Astrocyte of the spinal cord (primary cell): ENCODE measurements at regions not wholly inside any gene's neighbourhood (a gene's known extent, or its start where the extent isn't known, plus 50 kb on each side); places are given as distances from the start of the nearest gene placed in this dataset.
A peak's percentile ranks its signal among the peaks of the same experiment; 100 is the strongest.

Experiments
- DNase-seq: peaks from one replicate; pipeline ENCODE4 v3.0.0; 2011; ENCODE audit warnings: low read depth, low spot score
- H3K4me3 ChIP-seq: 2 replicates; pipeline ENCODE4 v1.5.1; 2011; ENCODE audit warnings: low read depth, mild to moderate bottlenecking, low read length, moderate library complexity
- in situ Hi-C: cut with HindIII; loops from 2 replicates; pipeline ENCODE4 v1.10.0; 2017; ENCODE audit warnings: low sequenced_read_pairs
- TF ChIP-seq, protein P1 (sequence below): IDR thresholded peaks from 2 replicates; pipeline ENCODE4 v1.5.1; 2012; ENCODE audit warnings: low read depth, mild to moderate bottlenecking, low read length, inconsistent platforms

DNA sequence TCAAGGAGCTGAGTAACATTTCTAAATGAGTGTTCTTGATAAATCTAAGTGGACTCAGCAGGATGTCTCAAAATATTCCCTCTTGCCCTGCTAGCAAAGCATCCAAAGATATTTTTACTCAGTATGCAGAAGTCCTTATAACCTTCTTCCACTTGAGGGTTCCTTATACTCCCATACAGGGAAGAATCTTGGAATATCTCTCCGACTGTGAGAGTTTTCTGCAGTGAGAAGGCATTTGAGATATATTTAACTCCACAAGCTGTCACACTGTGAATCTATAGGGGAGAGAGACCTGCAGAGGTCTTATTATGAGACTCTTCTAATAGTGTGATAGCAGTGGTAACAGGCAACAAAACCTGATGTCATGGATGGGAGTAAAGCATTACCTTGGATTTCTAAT lies 1034.5 kb upstream of the PABPC4L start:
- TF ChIP-seq, protein P1, sequence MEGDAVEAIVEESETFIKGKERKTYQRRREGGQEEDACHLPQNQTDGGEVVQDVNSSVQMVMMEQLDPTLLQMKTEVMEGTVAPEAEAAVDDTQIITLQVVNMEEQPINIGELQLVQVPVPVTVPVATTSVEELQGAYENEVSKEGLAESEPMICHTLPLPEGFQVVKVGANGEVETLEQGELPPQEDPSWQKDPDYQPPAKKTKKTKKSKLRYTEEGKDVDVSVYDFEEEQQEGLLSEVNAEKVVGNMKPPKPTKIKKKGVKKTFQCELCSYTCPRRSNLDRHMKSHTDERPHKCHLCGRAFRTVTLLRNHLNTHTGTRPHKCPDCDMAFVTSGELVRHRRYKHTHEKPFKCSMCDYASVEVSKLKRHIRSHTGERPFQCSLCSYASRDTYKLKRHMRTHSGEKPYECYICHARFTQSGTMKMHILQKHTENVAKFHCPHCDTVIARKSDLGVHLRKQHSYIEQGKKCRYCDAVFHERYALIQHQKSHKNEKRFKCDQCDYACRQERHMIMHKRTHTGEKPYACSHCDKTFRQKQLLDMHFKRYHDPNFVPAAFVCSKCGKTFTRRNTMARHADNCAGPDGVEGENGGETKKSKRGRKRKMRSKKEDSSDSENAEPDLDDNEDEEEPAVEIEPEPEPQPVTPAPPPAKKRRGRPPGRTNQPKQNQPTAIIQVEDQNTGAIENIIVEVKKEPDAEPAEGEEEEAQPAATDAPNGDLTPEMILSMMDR = no peak
- in situ Hi-C loops = no loop called here
- DNase-seq = no peak
- H3K4me3 ChIP-seq = no peak overlapping the region

DNA sequence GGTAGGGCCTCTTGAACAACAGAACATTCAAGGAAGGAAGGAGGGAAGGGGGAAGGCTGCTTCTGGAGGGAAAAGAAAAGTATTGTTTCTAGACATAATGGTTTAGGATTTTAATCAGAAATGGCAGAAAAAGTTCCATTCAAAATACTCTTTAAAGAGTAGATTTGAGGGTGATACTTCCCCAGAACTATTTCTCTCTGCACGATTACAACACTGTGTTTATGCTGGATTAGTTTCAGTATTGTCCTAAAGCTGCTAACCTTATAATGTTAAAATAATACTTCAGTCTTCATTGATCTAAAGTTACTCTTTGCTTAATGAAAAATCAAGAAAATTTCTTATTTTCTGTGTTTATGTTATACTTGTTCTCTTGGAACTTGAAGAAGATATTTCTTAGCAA lies 1026.3 kb upstream of the PABPC4L start:
- TF ChIP-seq, protein P1 = no peak
- in situ Hi-C loops = no loop called here
- no peak overlapping the region for H3K4me3 ChIP-seq
- DNase-seq = no peak

DNA sequence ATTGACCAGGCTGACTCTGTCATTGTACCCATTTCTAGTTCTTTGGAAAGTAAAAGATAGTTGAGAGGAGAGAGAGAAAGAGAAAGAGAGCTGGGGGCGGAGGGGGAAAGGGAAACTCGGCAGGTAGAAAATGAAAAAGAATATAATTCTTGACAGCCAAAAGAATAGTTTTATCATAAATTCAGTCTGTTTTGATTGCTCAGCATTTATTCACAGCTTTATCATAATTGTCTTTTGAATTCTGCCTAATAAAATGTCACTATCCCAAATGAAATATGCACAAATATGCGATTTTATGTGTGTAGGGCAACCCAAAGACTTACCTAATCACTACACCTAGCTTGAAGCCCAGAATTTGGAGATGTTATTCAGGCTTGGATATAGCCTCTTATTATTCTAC lies 1024.0 kb upstream of the PABPC4L start:
- no peak overlapping the region for H3K4me3 ChIP-seq
- TF ChIP-seq, protein P1 = no peak
- in situ Hi-C loops = no loop called here
- no peak for DNase-seq

DNA sequence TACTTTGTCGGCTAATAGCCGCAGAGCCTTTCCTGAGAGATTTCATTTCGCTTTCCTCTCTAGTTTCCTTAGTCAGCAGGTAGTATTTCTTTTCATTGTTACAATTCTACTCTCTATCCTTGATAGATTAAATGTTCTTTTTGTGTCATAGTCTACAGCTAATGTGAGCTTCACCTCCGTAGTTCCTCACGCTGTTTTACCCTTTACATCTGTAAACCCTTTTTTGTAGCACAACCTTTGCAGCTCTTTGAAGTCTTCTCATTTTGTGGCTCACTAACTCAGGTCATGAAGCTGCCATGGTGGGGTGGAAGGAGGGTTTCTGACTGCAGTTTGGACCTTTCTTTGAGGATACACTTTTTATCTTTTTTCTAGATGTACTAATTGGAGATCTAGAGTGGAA lies 1008.8 kb upstream of the PABPC4L start:
- TF ChIP-seq, protein P1 = no peak
- in situ Hi-C loops = no loop called here
- DNase-seq = no peak
- no peak overlapping the region for H3K4me3 ChIP-seq

DNA sequence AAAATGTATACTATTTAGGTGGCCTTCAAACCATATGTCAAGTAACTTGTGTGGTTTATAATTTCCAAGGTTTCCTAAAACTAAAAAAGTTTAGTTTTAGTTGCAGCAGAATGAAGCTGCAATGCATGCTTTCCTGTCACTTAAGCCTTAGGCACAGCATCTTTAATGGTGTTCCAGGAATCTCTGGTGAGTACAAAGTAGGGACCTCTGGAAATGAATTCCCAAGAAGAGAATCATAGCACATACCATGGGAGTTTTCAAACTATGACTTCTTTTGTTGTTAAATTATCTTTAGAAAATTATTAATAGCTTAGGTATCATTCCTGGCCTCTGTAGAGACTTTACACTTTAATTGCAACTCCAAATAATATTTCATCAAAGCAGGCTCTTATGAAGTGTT lies 1005.9 kb upstream of the PABPC4L start:
- TF ChIP-seq, protein P1 = no peak
- in situ Hi-C loops = no loop called here
- no peak for DNase-seq
- no peak overlapping the region for H3K4me3 ChIP-seq

DNA sequence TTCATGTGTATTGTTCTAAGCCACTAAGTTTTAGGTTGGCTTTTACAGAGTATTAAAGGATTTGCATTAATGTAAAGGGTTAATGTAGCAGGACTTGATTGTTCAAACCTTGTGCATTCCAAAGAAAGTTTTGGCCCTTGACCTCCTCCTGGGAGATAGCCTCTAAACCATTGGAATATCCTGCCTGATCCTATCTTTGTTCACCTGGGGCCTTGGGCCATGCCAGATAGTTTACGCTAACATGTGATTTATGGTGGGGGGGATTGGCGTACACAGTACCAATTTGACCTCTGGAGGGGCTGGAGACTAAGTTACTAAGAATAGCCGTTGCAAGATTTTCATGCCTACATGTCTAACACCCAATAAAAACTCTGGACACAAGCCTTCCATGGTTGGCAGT lies 1002.7 kb upstream of the PABPC4L start:
- H3K4me3 ChIP-seq = no peak overlapping the region
- TF ChIP-seq, protein P1 = no peak
- DNase-seq = no peak
- in situ Hi-C loops = no loop called here

DNA sequence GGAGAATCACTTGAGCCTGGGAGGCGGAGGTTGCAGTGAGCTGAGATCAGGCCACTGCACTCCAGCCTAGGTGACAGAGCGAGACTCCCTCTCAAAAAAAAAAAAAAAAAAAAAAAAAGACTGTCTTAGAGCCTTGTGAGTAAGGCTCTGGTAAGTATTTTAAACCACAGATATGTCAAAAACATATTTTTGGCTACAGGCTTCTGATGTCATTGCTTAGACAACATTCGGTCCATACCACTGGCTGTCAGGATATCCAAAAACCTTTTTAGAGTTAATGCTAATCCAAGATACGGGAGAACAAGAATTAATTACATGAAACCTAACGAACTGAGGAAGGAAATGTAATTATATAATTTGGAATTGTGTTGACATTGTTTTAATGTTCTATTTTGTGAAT lies 999.5 kb upstream of the PABPC4L start:
- in situ Hi-C loops = no loop called here
- DNase-seq = peak; percentile 15
- H3K4me3 ChIP-seq = no peak overlapping the region
- TF ChIP-seq, protein P1 = no peak
